Uterus (tissue), 3 donors: ENCODE measurements at regions not wholly inside any gene's neighbourhood (a gene's known extent, or its start where the extent isn't known, plus 50 kb on each side); places are given as distances from the start of the nearest gene placed in this dataset.

Experiments used
- DNase-seq, 2 donors: peaks; one replicate each; pipeline ENCODE4 v3.0.0-alpha.2; 2019 to 2020
- H3K27ac ChIP-seq, 2 donors: fragments of 200-600 bp; sonication (generic); 1 replicate in 1 of 2; 2 replicates in 1 of 2; pipeline ENCODE4 v1.5.1; 2016 to 2018
- H3K27me3 ChIP-seq, 2 donors: fragments of 200-600 bp; sonication (generic); one replicate each; pipeline ENCODE4 v1.5.1; 2018 to 2019; ENCODE audit warnings: control low read depth in 1 of 2
- H3K36me3 ChIP-seq, 2 donors: fragments of 200-600 bp; sonication (generic); one replicate each; pipeline ENCODE4 v1.5.1; 2019; ENCODE audit warnings: control low read depth in 1 of 2
- H3K4me1 ChIP-seq, 2 donors: fragments of 200-600 bp; sonication (generic); one replicate each; pipeline ENCODE4 v1.5.1; 2018 to 2019; ENCODE audit warnings: control low read depth in 1 of 2
- H3K4me3 ChIP-seq, 2 donors: fragments of 200-600 bp; sonication (generic); 1 replicate in 1 of 2; 2 replicates in 1 of 2; pipeline ENCODE4 v1.5.1; 2018 to 2019; ENCODE audit warnings: mild to moderate bottlenecking in 1 of 2
- H3K9me3 ChIP-seq, 2 donors: fragments of 200-600 bp; sonication (generic); one replicate each; pipeline ENCODE4 v1.5.1; 2019; ENCODE audit warnings: control low read depth in 1 of 2
- CTCF ChIP-seq, 4 experiments: fragments of 200-600 bp in 2 of 4; fragments of 450-650 bp in 2 of 4; sonication (generic) in 2 of 4; IDR thresholded peaks; one replicate each; pipeline ENCODE4 v1.5.1; 2016 to 2019; ENCODE audit warnings: antibody characterized with exemption in 4 of 4, mild to moderate bottlenecking in 2 of 4, moderate library complexity in 1 of 4
- POLR2A ChIP-seq, 2 donors: fragments of 450-650 bp; IDR thresholded peaks; one replicate each; pipeline ENCODE4 v1.6.1; 2016; ENCODE audit warnings: antibody characterized with exemption in 2 of 2, mild to moderate bottlenecking in 1 of 2, moderate library complexity in 1 of 2
- intact Hi-C: fragments of 100-400 bp; cut with DNase I; formaldehyde crosslinking; loops from one replicate; pipeline ENCODE4 v1.15.1; 2023; ENCODE audit warnings: low total_unique reads
- donor health status: DM: yes; HTN: yes; CAD: no.

- intact Hi-C loops = no loop called here
- Histone ChIP-seq H3K9me3 (no peaks in the 10 kb centered on the region), H3K36me3 (no peaks in the 10 kb centered on the region), H3K27ac (no peak overlapping the region), H3K4me3 (no peak overlapping the region), H3K4me1 (no peaks in the 10 kb centered on the region), H3K27me3 (no peaks in the 10 kb centered on the region)
- no peak for DNase-seq
- TF ChIP-seq CTCF (IDR thresholded peaks at IDR 0.05) (no peak), POLR2A (IDR thresholded peaks at IDR 0.05) (no peak)
Observed at GRCh38 chr5:163383754-163384153, 53.6 kb upstream of the CCNG1 start.

GRCh38 chr5:163384669-163385068 lies 52.7 kb upstream of the CCNG1 start:
- no peak overlapping the region for H3K27ac ChIP-seq

GRCh38 chr5:163385271-163385670 lies 52.1 kb upstream of the CCNG1 start:
- no peaks in the 10 kb centered on the region for H3K9me3 ChIP-seq
- intact Hi-C loops = no loop called here
- H3K27ac ChIP-seq = no peak overlapping the region
- DNase-seq = no peak
- H3K36me3 ChIP-seq = no peaks in the 10 kb centered on the region
- H3K27me3 ChIP-seq = no peaks in the 10 kb centered on the region
- H3K4me3 ChIP-seq = no peak overlapping the region
- H3K4me1 ChIP-seq = no peaks in the 10 kb centered on the region
- TF ChIP-seq CTCF (IDR thresholded peaks at IDR 0.05) (no peak), POLR2A (IDR thresholded peaks at IDR 0.05) (no peak)

More at GRCh38 chr5:163384669-163385068, 52.7 kb upstream of the CCNG1 start:
- no peak for TF ChIP-seq POLR2A (IDR thresholded peaks at IDR 0.05)
- no peak for TF ChIP-seq CTCF (IDR thresholded peaks at IDR 0.05)
- no peaks in the 10 kb centered on the region for H3K4me1 ChIP-seq
- H3K4me3 ChIP-seq = no peak overlapping the region
- H3K27me3 ChIP-seq = no peaks in the 10 kb centered on the region
- no peaks in the 10 kb centered on the region for H3K36me3 ChIP-seq
- no peak for DNase-seq
- intact Hi-C loops = no loop called here
- no peaks in the 10 kb centered on the region for H3K9me3 ChIP-seq

GRCh38 chr5:163385824-163386223 lies 51.6 kb upstream of the CCNG1 start:
- Histone ChIP-seq H3K9me3 (no peaks in the 10 kb centered on the region), H3K4me3 (no peak overlapping the region), H3K4me1 (no peaks in the 10 kb centered on the region), H3K27me3 (no peaks in the 10 kb centered on the region), H3K27ac (no peak overlapping the region), H3K36me3 (no peaks in the 10 kb centered on the region)
- intact Hi-C loops = no loop called here
- TF ChIP-seq POLR2A (IDR thresholded peaks at IDR 0.05) (no peak), CTCF (IDR thresholded peaks at IDR 0.05) (no peak)
- DNase-seq = no peak

GRCh38 chr5:163386352-163386751 lies 51.0 kb upstream of the CCNG1 start:
- DNase-seq = no peak
- Histone ChIP-seq H3K27ac (no peak overlapping the region), H3K36me3 (no peaks in the 10 kb centered on the region), H3K4me1 (no peaks in the 10 kb centered on the region), H3K9me3 (no peaks in the 10 kb centered on the region), H3K4me3 (no peak overlapping the region), H3K27me3 (no peaks in the 10 kb centered on the region)
- no peak for TF ChIP-seq POLR2A (IDR thresholded peaks at IDR 0.05)
- no peak for TF ChIP-seq CTCF (IDR thresholded peaks at IDR 0.05)
- intact Hi-C loops = no loop called here
